Mesenchymal stem cell (in vitro differentiated cells and primary cell): ENCODE measurements at regions not wholly inside any gene's neighbourhood (a gene's known extent, or its start where the extent isn't known, plus 50 kb on each side); places are given as distances from the start of the nearest gene placed in this dataset.
A peak's percentile ranks its signal among the peaks of the same experiment; 100 is the strongest.

Experiments
- DNase-seq: peaks from one replicate; pipeline ENCODE4 v3.0.0-alpha.2; 2013
- H2AFZ ChIP-seq: one replicate; pipeline ENCODE4 v1.6.1; 2013; ENCODE audit warnings: low read depth, mild to moderate bottlenecking, control low read depth, inconsistent platforms, low read length, moderate library complexity
- H2AK5ac ChIP-seq: 2 replicates; pipeline ENCODE4 v1.6.1; 2013; ENCODE audit warnings: low read length, moderate library complexity, mild to moderate bottlenecking, inconsistent platforms; ENCODE audit not compliant: severe bottlenecking
- H2BK120ac ChIP-seq: one replicate; pipeline ENCODE4 v1.6.1; 2013; ENCODE audit warnings: low read depth, mild to moderate bottlenecking, inconsistent platforms, low read length, moderate library complexity
- H2BK12ac ChIP-seq, 2 experiments: one replicate each; pipeline ENCODE4 v1.6.1; 2013; ENCODE audit warnings: inconsistent platforms in 2 of 2, low read length in 2 of 2, mild to moderate bottlenecking in 2 of 2, moderate library complexity in 2 of 2, control low read depth in 1 of 2
- H2BK15ac ChIP-seq: one replicate; pipeline ENCODE4 v1.6.1; 2013; ENCODE audit warnings: mild to moderate bottlenecking, low read depth, inconsistent platforms; ENCODE audit not compliant: poor library complexity, severe bottlenecking
- H2BK5ac ChIP-seq: 2 replicates; pipeline ENCODE4 v1.6.1; 2013; ENCODE audit warnings: low read depth, mild to moderate bottlenecking, low read length, control low read depth, inconsistent platforms; ENCODE audit not compliant: poor library complexity, severe bottlenecking
- H3K14ac ChIP-seq, 2 experiments: one replicate each; pipeline ENCODE4 v1.6.1; 2013; ENCODE audit warnings: inconsistent platforms in 2 of 2, low read length in 2 of 2, control low read depth in 1 of 2, mild to moderate bottlenecking in 1 of 2, moderate library complexity in 1 of 2
- H3K18ac ChIP-seq, 2 experiments: one replicate each; pipeline ENCODE4 v1.6.1; 2013; ENCODE audit warnings: inconsistent platforms in 2 of 2, low read length in 2 of 2, control low read depth in 1 of 2, low read depth in 1 of 2, mild to moderate bottlenecking in 1 of 2
- H3K23ac ChIP-seq, 2 experiments: one replicate each; pipeline ENCODE4 v1.6.1; 2013; ENCODE audit warnings: inconsistent platforms in 2 of 2, low read length in 2 of 2, mild to moderate bottlenecking in 2 of 2, moderate library complexity in 2 of 2, control low read depth in 1 of 2
- H3K27ac ChIP-seq: 2 replicates; pipeline ENCODE4 v1.5.1; 2013; ENCODE audit warnings: mild to moderate bottlenecking, moderate library complexity, low read length, control low read depth, inconsistent platforms; ENCODE audit not compliant: poor library complexity, severe bottlenecking
- H3K27me3 ChIP-seq, 2 experiments: 2 replicates each; pipeline versions ENCODE4 v1.6.1 to v1.7.0; 2013; ENCODE audit warnings: low read length in 2 of 2, mild to moderate bottlenecking in 2 of 2, moderate library complexity in 2 of 2, control low read depth in 1 of 2, inconsistent platforms in 1 of 2; ENCODE audit not compliant: control insufficient read depth in 1 of 2, insufficient read depth in 1 of 2
- H3K36me3 ChIP-seq, 2 experiments: 2 replicates each; pipeline versions ENCODE4 v1.6.1 to v1.7.0; 2013; ENCODE audit warnings: low read length in 2 of 2, control low read depth in 1 of 2, inconsistent platforms in 1 of 2, low read depth in 1 of 2, mild to moderate bottlenecking in 1 of 2; ENCODE audit not compliant: insufficient read depth in 2 of 2, control insufficient read depth in 1 of 2
- H3K4ac ChIP-seq, 2 experiments: one replicate each; pipeline ENCODE4 v1.6.1; 2013; ENCODE audit warnings: inconsistent platforms in 2 of 2, low read length in 2 of 2, mild to moderate bottlenecking in 2 of 2, moderate library complexity in 2 of 2, control low read depth in 1 of 2, low read depth in 1 of 2
- H3K4me1 ChIP-seq: 2 replicates; pipeline ENCODE4 v1.6.1; 2013; ENCODE audit warnings: low read depth, low read length, control low read depth; ENCODE audit not compliant: control insufficient read depth, insufficient read depth
- H3K4me2 ChIP-seq: 2 replicates; pipeline ENCODE4 v1.6.1; 2013; ENCODE audit warnings: low read length, mild to moderate bottlenecking, inconsistent platforms; ENCODE audit not compliant: poor library complexity, severe bottlenecking
- H3K4me3 ChIP-seq, 2 experiments: 2 replicates each; pipeline versions ENCODE4 v1.5.1 to v1.7.0; 2013; ENCODE audit warnings: low read length in 2 of 2, mild to moderate bottlenecking in 2 of 2, control low read depth in 1 of 2, low read depth in 1 of 2; ENCODE audit not compliant: insufficient read depth in 1 of 2
- H3K79me1 ChIP-seq: replicated peaks from 2 replicates; pipeline ENCODE4 v1.6.1; 2013; ENCODE audit warnings: mild to moderate bottlenecking, control low read depth, low read length, inconsistent platforms; ENCODE audit not compliant: poor library complexity, severe bottlenecking
- H3K9ac ChIP-seq: 2 replicates; pipeline ENCODE4 v1.7.0; 2013; ENCODE audit warnings: mild to moderate bottlenecking, low read length, moderate library complexity
- H3K9me3 ChIP-seq: 2 replicates; pipeline ENCODE4 v1.7.0; 2013; ENCODE audit warnings: mild to moderate bottlenecking, low read length; ENCODE audit not compliant: control insufficient read depth
- H4K8ac ChIP-seq: one replicate; pipeline ENCODE4 v1.6.1; 2013; ENCODE audit warnings: inconsistent platforms, mild to moderate bottlenecking, low read length, moderate library complexity
- H4K91ac ChIP-seq: one replicate; pipeline ENCODE4 v1.6.1; 2013; ENCODE audit warnings: mild to moderate bottlenecking, low read length, inconsistent platforms
- WGBS: methylation state at CpG from one replicate; pipeline ENCODE4 v1.1.7; 2013; ENCODE audit warnings: mixed read lengths; 5-methylcytosine and 5-hydroxymethylcytosine counted together

GRCh38 chr3:16086690-16087089 is 87.8 kb upstream of the GALNT15 start:
- Histone ChIP-seq H2AFZ (no peak overlapping the region), H3K4ac (no peak overlapping the region), H3K9me3 (peaks cover 5% of the 10 kb centered on the region), H2BK12ac (no peak overlapping the region), H4K8ac (no peak overlapping the region), H4K91ac (no peak overlapping the region), H3K4me3 (no peak overlapping the region), H2BK15ac (no peak overlapping the region), H3K14ac (no peak overlapping the region), H3K9ac (no peak overlapping the region), H2BK120ac (no peak overlapping the region), H3K18ac (no peak overlapping the region), H3K4me1 (peaks cover 2% of the 10 kb centered on the region), H2BK5ac (no peak overlapping the region), H2AK5ac (no peak overlapping the region), H3K27ac (no peak overlapping the region), H3K79me1 (no peaks in the 10 kb centered on the region), H3K36me3 (no peaks in the 10 kb centered on the region), H3K23ac (no peak overlapping the region), H3K27me3 (no peaks in the 10 kb centered on the region), H3K4me2 (no peak overlapping the region)
- WGBS: 36% methylated on average over 1 of the region's 1 CpG
- peak; percentile 53 for DNase-seq

- 94% methylated on average over 1 of the region's 1 CpG for WGBS
- Histone ChIP-seq H3K4ac (no peak overlapping the region), H3K9me3 (no peaks in the 10 kb centered on the region), H3K4me1 (peaks cover 2% of the 10 kb centered on the region), H2BK15ac (no peak overlapping the region), H2BK5ac (no peak overlapping the region), H2AFZ (no peak overlapping the region), H3K23ac (no peak overlapping the region), H3K36me3 (no peaks in the 10 kb centered on the region), H2AK5ac (no peak overlapping the region), H4K91ac (no peak overlapping the region), H4K8ac (no peak overlapping the region), H2BK12ac (peak overlapping the region in 1 of 2 experiments; percentile 19), H3K9ac (no peak overlapping the region), H3K4me3 (peak overlapping the region in 1 of 2 experiments; percentile 23), H3K14ac (no peak overlapping the region), H3K4me2 (no peak overlapping the region), H3K79me1 (no peaks in the 10 kb centered on the region), H2BK120ac (no peak overlapping the region), H3K18ac (no peak overlapping the region), H3K27me3 (no peaks in the 10 kb centered on the region), H3K27ac (no peak overlapping the region)
- no peak for DNase-seq
These were observed 86.0 kb upstream of the GALNT15 start for GRCh38 chr3:16088496-16088895.

- no CpG with 5 or more reads among the region's 1 CpG for WGBS
- no peak overlapping the region for H3K14ac ChIP-seq
- H3K79me1 ChIP-seq: no peaks in the 10 kb centered on the region
- H2AFZ ChIP-seq: no peak overlapping the region
- no peak overlapping the region for H2BK120ac ChIP-seq
- no peak overlapping the region for H4K8ac ChIP-seq
- peak overlapping the region in 1 of 2 experiments; percentile 49 for H2BK12ac ChIP-seq
- no peaks in the 10 kb centered on the region for H3K9me3 ChIP-seq
- H2BK5ac ChIP-seq: no peak overlapping the region
- no peak overlapping the region for H4K91ac ChIP-seq
- H3K4me2 ChIP-seq: no peak overlapping the region
- H3K9ac ChIP-seq: peak overlapping the region; percentile 21
- H2AK5ac ChIP-seq: no peak overlapping the region
- H3K18ac ChIP-seq: peak overlapping the region in 1 of 2 experiments; percentile 14
- H3K36me3 ChIP-seq: peaks cover 0 to 3% of the 10 kb centered on the region in 2 experiments
- H3K27me3 ChIP-seq: no peaks in the 10 kb centered on the region
- no peak for DNase-seq
- H3K4ac ChIP-seq: no peak overlapping the region
- H3K4me1 ChIP-seq: peaks cover 2% of the 10 kb centered on the region
- no peak overlapping the region for H3K23ac ChIP-seq
- H2BK15ac ChIP-seq: no peak overlapping the region
- H3K4me3 ChIP-seq: no peak overlapping the region
- no peak overlapping the region for H3K27ac ChIP-seq
These were observed 85.0 kb upstream of the GALNT15 start for GRCh38 chr3:16089521-16089920.

GRCh38 chr3:16090024-16090423 is 84.5 kb upstream of the GALNT15 start:
- Histone ChIP-seq H3K4me1 (peaks cover 2% of the 10 kb centered on the region), H3K23ac (no peak overlapping the region), H3K27me3 (no peaks in the 10 kb centered on the region), H3K36me3 (peaks cover 0 to 3% of the 10 kb centered on the region in 2 experiments), H2AFZ (no peak overlapping the region), H4K91ac (no peak overlapping the region), H2BK120ac (no peak overlapping the region), H2BK12ac (no peak overlapping the region), H3K79me1 (no peaks in the 10 kb centered on the region), H3K9me3 (no peaks in the 10 kb centered on the region), H3K4me2 (no peak overlapping the region), H4K8ac (no peak overlapping the region), H3K9ac (peak overlapping the region; percentile 66), H3K4ac (no peak overlapping the region), H2BK15ac (no peak overlapping the region), H3K18ac (no peak overlapping the region), H3K14ac (no peak overlapping the region), H3K4me3 (no peak overlapping the region), H2AK5ac (no peak overlapping the region), H2BK5ac (no peak overlapping the region), H3K27ac (no peak overlapping the region)
- peak; percentile 85 for DNase-seq
- WGBS: 0% methylated on average over 1 of the region's 1 CpG
